ENCODE measurements at regions not wholly inside any gene's neighbourhood (a gene's known extent, or its start where the extent isn't known, plus 50 kb on each side); places are given as distances from the start of the nearest gene placed in this dataset.

DNA sequence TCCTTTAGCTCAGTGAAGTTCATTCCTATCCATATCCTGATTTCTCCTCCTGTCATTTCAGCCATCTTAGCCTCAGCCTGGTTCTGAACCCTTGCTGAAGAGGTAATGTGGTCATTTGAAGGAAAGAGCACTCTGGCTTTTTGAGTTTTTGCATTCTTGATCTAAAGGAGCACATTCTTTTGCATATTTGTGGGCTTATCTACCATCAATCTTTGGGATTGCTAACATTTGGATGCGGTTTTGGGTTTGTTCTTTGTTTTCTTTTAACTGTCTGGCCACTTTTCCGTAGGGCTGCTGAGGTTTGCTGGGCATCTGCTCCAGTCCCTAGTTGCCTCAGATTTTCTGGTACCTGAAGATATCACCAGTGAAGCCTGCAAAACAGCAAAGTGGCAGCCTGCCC lies 238.3 kb downstream of the EPM2A start:
- no peak for DNase-seq (ENCODE audit: low read depth in 2 of 2, low spot score in 1 of 2)

GRCh38 chr6:145498425-145498824 lies 236.9 kb downstream of the EPM2A start:
- no peak for DNase-seq (ENCODE audit: low read depth in 2 of 2, low spot score in 1 of 2)

- no peak for DNase-seq (ENCODE audit: low read depth in 2 of 2, low spot score in 1 of 2)
These were observed 232.9 kb downstream of the EPM2A start for GRCh38 chr6:145502416-145502815.

GRCh38 chr6:145506136-145506535 lies 229.2 kb downstream of the EPM2A start:
- no peak for DNase-seq (ENCODE audit: low read depth in 2 of 2, low spot score in 1 of 2)

- DNase-seq (ENCODE audit: low read depth in 2 of 2, low spot score in 1 of 2) = no peak
These were observed 228.8 kb downstream of the EPM2A start for GRCh38 chr6:145506565-145506964.

GRCh38 chr6:145507239-145507638 lies 228.1 kb downstream of the EPM2A start:
- no peak for DNase-seq (ENCODE audit: low read depth in 2 of 2, low spot score in 1 of 2)

DNA sequence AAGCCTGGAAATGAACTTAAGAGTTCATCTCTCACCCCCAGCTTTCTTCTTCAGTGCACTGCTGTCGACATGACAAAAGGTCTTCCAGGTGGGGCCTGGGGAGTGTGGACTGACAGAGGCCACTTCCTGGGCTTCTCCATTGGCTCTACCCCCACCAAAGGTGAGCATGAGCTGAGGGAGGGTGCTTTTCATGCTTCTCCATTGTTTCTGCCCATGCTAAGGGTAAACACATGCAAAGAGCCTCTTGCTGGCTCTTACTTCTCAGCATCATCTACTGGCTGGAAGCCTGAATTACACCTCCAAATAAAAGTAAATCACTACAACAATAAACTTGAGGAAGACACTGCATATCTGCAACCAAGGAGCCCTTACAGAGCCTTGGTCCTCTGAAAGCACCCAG lies 227.2 kb downstream of the EPM2A start:
- DNase-seq (ENCODE audit: low read depth in 2 of 2, low spot score in 1 of 2) = no peak

DNA sequence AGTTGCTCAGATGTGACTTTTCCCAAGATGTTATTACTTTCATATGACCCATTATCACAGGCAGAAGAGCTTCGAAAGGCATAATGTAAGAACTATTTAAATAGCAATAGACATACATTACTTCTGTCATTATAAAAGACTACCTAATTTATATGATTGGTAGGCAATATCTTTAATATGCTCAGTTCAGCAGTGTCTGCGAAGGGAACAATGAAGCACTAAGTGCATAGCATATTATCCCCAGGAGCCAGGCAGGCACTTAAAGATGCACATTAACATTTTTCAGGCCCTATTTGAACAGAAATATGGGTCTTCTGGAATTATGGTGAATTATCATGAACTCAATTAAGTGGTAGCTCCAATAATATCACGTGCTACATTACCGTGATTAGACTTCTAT lies 217.8 kb downstream of the EPM2A start:
- DNase-seq (ENCODE audit: low read depth in 2 of 2, low spot score in 1 of 2) = no peak

DNA sequence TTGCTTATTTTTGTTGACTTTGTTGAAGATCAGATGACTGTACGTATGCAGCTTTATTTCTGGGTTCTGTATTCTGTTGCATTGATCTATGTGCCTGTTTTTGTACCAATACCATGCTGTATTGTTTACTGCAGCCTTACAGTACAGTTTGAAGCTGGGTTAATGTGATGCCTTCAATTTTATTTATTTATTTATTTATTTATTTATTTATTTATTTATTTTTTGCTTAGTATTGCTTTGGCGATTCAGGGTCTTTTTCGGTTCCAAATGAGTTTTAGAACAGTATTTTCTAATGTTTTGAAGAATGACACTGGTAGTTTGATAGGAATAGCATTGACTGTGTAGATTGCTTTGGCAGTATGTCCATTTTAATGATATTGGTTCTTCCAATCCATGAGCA lies 210.3 kb downstream of the EPM2A start:
- no peak for DNase-seq (ENCODE audit: low read depth in 2 of 2, low spot score in 1 of 2)

- no peak for DNase-seq (ENCODE audit: low read depth in 2 of 2, low spot score in 1 of 2)
These were observed 205.7 kb downstream of the EPM2A start for GRCh38 chr6:145529582-145529981.

DNA sequence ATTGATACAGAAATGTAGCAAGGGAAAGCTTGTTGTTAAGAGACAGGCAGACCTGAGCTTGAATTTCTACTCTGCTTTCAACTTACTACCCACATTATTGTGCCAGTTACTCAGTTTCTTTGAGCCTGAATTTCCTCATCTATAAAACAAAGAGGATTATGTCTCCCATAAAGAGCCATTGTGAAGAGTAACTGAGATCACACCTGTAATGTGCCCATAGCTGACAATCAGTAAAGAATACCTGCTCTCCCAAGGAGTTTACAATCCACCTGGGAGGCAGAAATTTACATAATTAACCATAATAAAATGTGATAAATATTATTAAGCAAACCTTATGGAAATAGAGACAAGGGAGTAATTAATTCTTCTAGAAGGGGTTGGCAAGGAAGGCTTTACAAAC lies 204.9 kb downstream of the EPM2A start:
- DNase-seq (ENCODE audit: low read depth in 2 of 2, low spot score in 1 of 2) = no peak

- no peak for DNase-seq (ENCODE audit: low read depth in 2 of 2, low spot score in 1 of 2)
These were observed 204.3 kb downstream of the EPM2A start for GRCh38 chr6:145531032-145531431.

DNA sequence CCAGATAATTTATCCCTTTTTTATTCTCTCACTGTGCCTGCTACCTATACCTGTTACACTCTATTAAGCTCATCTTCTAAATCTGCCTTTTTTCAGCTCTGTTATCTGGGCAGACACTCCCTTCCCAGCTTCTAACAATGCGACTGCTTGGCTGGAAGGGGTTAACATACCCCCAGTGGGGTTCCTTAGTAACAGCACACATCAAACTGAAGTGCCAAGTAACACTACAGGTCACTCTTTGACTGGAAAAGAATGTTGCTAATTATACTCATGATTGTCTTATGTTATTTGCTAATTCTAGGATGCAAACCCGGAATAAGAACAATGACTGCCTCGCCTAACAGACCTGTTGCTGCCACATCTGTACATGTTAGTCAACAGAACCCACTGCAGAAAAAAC lies 203.5 kb downstream of the EPM2A start:
- no peak for DNase-seq (ENCODE audit: low read depth in 2 of 2, low spot score in 1 of 2)

DNA sequence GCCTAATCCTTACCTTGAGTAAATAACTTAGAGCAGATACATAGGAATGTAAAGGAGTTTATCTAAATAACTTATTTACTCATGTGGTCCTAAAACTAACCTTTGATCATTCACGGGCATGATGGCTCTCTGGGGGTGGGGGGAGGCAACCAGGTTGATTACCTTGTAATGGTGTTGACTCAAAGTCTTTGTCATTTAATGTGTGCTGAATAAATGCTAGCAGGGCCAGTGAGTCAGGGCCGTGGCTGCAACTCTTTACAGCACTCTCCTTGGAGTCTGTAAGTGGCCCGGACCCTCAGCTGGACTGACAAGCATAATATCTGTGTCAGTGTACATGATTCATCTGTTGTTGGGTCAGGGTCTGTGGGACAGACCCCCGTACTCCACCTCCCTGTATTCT lies 203.0 kb downstream of the EPM2A start:
- no peak for DNase-seq (ENCODE audit: low read depth in 2 of 2, low spot score in 1 of 2)

DNA sequence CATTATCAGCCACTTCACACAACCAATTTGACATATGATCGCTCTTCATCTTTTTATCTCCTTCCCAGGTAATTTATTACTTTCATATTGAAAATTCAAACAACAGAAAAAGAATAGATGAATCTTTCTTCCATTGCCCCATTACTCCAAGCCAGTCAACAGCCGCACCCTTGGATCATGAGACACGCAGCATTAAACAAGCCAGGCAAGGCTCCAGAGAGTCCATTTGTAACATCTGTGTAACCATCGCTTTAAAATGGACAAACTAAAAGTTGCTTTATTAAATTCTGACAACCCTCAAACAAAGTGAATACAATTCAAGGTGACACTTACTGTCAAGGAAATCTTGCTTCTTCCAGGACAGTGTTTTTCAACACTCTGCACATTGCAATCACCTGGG lies 200.3 kb downstream of the EPM2A start:
- DNase-seq (ENCODE audit: low read depth in 2 of 2, low spot score in 1 of 2) = no peak

GRCh38 chr6:145538989-145539388 lies 196.3 kb downstream of the EPM2A start:
- DNase-seq (ENCODE audit: low read depth in 2 of 2, low spot score in 1 of 2) = no peak

DNA sequence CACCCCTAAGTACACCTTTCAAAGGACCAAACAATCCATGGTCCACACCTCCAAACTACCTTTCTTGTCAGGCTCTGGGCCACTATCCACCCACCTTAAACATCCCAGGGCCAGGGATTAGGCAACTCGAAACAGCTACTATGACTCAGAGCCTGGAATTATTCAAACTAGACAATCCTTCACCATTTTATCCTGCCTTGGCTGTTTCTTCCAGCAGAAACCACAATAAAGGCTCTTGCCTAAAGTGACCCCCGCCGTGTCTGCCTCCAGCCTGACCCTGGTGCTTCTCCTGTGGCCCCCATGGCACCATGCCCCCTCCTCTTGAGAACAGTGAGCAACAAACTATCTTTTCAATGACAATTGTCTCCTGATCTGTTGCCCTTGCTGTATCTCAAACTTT lies 195.5 kb downstream of the EPM2A start:
- DNase-seq (ENCODE audit: low read depth in 2 of 2, low spot score in 1 of 2) = no peak

- DNase-seq (ENCODE audit: low read depth in 2 of 2, low spot score in 1 of 2) = no peak
These were observed 194.6 kb downstream of the EPM2A start for GRCh38 chr6:145540741-145541140.

DNA sequence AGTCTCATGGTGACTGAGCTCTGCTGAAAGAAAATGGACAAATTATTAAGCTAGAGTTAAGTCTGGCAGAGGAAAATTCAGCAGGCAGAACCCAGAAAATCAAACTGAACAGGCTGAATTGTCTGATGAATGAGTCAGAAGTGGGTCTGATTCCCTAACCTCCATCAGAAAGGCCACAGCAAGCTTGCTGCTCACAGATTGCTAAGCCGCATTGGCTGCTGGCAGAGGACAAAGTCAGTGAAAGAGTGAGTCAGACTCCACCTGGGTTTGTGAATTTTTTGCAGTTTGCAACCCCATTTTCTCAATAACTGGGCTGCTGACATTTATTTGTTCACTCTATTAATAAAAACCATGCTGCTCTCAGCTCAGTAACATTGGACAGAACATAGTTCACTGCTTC lies 191.3 kb downstream of the EPM2A start:
- DNase-seq (ENCODE audit: low read depth in 2 of 2, low spot score in 1 of 2) = no peak

GRCh38 chr6:145544514-145544913 lies 190.8 kb downstream of the EPM2A start:
- DNase-seq (ENCODE audit: low read depth in 2 of 2, low spot score in 1 of 2) = no peak

- DNase-seq (ENCODE audit: low read depth in 2 of 2, low spot score in 1 of 2) = no peak
These were observed 189.1 kb downstream of the EPM2A start for GRCh38 chr6:145546265-145546664.

DNA sequence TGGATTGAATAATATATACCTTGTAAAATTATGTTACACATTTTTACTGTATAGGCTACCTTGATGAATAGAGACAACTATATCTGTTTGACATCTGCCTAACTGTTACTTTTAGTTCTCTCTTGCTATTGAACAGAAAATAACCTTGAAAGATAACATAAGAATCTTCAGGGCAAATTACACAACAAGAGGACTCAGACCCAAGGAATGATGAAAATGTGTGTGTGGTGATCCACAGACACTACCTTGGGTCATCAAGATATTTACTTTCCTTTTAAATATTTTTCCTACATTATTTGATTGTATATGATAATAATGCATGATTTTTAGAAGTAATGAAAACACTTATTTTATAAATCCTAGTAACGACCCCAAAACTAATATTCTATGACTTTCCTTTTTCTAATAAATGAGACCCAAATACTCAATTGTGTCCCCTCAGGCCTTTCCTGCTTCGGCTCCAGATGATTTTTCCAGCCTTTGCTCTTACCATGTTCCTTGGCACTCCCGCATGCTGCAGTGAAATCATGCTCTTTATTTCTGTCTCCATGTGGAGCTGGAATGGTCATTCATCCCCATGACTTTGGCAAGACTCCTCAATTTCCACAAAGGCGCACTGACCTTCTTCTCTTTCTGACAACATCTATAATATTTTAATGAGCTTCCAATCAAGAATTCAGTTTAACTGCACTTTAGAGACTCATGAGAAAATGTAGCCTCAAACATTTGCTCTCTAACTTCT lies 187.6 kb downstream of the EPM2A start:
- no peak for DNase-seq (ENCODE audit: low read depth in 2 of 2, low spot score in 1 of 2)

DNA sequence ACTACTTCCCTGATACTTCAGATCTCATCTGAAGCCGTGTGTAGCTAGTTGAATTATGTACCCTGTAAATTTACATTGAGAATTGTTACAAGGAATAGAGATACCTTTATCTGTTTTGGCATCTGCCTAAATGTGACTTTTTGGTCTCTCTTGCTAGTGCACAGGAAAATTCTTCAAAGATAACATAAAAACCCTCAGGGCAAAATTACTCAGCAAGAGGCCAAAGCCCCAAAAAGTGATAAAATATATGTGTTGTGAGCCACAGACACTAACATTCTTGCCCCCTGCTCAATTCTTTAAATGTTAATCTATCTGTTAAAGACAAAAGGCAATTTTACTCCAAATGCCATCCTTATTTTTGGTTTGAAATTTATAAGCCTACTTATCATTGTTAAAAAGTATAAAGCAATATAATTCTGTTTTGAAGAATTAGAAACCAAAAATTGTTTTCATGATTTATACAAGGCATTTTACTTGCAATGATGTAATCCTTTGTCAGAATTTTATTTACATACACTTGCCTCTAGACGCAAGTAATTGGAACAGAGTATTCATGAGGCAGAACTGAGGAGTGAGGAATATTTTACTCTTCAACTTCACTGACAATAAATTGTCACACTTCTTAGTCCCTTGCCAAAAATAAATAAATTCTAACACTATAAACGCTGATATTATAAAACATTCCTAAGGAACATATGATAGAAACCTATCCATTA lies 186.2 kb downstream of the EPM2A start:
- DNase-seq (ENCODE audit: low read depth in 2 of 2, low spot score in 1 of 2) = no peak

Data from stimulated activated CD8-positive, alpha-beta memory T cell treated with anti-CD3 and anti-CD28 coated beads, Interleukin-4, amount 100 ng/mL, for 4 hours (primary cell).